HG02970 (cell line): ENCODE measurements at regions not wholly inside any gene's neighbourhood (a gene's known extent, or its start where the extent isn't known, plus 50 kb on each side); places are given as distances from the start of the nearest gene placed in this dataset.
A peak's percentile ranks its signal among the peaks of the same experiment; 100 is the strongest.
"Not testable (repeated sequence)": the region's sequence is repeated elsewhere in the genome, so short reads cannot be mapped to it uniquely, and the experiment has no call there.

Experiments
- ATAC-seq: cut with Tn5 transposase; IDR thresholded peaks from one replicate; pipeline ENCODE4 v1.9.1; 2021; ENCODE audit warnings: mild to moderate bottlenecking, moderate library complexity, moderate number of reproducible peaks; ENCODE audit not compliant: unreplicated experiment, low FRiP score

DNA sequence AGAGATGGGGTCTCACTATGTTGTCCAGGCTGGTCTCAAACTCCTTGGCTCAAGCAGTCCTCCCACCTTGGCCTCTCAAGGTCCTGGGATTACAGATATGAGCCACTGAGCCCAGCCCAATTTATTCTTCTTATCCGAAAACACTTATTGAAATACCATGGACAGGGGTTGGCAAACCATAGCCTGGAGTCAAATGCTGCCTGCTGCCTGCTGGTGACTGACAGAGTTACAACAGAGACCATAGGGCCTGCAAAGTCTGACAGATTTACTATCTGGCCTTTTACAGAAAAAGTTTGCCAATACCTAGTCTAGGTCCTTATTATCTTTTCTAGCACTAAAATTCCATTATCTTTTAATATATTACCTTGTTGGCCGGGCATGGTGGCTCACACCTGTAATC lies 87.1 kb upstream of the ZNF281 start:
- ATAC-seq, result no peak

DNA sequence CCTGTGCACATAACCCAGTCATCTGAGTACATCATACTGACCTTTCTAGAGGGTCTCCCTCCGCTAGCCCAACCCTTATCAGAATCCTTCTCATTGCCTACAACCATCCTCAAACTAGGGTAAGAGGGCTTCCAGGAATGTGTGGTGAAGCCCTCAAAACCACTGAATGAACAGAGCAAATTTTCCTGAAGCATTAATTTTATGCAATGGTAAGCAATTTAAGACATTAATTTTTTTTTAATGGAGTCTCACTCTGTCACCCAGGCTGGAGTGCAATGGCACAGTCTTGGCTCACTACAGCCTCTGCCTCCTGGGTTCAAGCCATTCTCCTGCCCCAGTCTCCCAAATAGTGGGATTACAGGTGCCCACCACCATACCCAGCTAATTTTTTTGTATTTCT lies 86.1 kb upstream of the ZNF281 start:
- no peak for ATAC-seq

DNA sequence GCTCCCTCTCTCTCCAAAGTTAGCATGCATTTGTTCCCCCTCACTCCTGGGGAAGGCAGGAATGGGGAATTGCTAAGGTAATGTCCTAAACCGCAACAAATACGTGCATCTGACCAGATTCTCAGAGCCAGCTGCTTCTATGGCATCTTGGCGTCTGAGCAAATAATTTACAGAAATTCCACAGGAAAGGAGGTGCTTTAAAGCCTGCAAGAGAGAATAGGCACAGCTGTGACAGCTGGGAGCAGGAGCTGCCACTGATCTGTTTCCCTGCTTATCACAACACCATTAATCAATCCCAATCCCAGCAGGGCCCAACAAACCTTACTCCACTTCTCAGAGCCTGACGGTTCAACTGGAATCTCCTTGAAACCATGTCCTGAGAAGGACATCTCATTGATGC lies 83.5 kb upstream of the ZNF281 start:
- ATAC-seq, result no peak

GRCh38 chr1:200491103-200491502 lies 81.3 kb upstream of the ZNF281 start:
- ATAC-seq, result no peak

- no peak for ATAC-seq
Observed at GRCh38 chr1:200490183-200490582, 80.3 kb upstream of the ZNF281 start.

- no peak for ATAC-seq
Observed at GRCh38 chr1:200488375-200489165, 78.7 kb upstream of the ZNF281 start.

DNA sequence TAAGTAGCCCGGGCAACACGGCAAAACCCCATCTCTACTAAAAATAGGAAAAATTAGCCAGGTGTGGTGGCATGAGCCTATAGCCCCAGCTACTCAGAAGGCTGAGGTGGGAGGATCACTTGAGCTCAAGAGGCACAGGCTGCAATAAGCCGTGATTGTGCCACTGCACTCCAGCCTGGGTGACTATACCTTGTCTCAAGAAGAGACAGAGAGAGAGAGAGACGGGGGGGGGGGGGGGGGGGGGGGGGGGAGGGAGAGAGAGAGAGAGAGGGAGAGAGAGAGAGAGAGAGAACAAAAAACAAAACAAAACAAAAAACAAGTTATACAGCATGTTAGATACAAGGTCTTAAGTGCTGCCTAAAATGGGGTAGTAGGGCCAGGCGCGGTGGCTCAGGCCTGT lies 77.8 kb upstream of the ZNF281 start:
- ATAC-seq, result no peak

DNA sequence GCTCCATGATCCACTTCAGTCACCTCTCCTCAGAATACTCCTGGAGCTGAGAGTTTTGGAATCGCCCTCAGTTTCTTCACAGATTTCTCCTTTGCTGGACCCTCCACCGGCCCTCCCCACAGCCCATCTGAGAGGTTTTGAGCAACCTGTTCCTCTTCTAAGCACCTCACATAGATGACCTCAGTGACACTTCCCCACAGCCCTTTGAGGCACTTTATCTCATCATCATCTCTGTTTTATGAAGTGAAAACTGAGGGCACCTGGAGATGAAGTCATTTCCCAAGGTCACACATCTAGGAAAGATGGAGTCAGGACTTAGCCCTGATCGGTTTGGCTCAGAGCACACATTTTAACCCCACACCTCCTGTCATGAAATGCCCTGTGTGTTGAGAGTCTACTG lies 76.8 kb upstream of the ZNF281 start:
- ATAC-seq, result no peak

- not testable (repeated sequence) for ATAC-seq
Observed at GRCh38 chr1:200484438-200484946, 74.7 kb upstream of the ZNF281 start.

- peak; percentile 95 for ATAC-seq
Observed at GRCh38 chr1:200483491-200484143, 73.8 kb upstream of the ZNF281 start.

DNA sequence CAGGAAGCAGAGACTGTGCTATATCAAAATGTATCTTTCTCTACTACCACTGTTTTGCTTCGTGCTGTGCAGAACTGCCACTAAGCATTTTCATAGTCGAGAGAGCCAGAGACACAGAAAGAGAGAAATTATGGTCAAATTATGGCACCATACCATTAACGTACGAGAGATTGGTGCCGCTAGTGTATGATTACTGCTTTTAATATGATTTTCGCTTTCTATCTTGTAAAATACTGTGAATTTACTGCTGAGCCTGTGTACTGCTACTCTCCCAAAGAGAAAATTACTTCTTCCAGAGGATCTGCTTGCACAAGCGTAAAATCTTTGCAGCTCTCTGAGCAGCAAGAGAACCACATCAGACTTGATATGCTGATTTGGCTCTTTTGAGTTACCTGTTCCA lies 71.1 kb upstream of the ZNF281 start:
- no peak for ATAC-seq

GRCh38 chr1:200479816-200480215 lies 70.0 kb upstream of the ZNF281 start:
- ATAC-seq, result no peak

- no peak for ATAC-seq
Observed at GRCh38 chr1:200478945-200479558, 69.2 kb upstream of the ZNF281 start.

DNA sequence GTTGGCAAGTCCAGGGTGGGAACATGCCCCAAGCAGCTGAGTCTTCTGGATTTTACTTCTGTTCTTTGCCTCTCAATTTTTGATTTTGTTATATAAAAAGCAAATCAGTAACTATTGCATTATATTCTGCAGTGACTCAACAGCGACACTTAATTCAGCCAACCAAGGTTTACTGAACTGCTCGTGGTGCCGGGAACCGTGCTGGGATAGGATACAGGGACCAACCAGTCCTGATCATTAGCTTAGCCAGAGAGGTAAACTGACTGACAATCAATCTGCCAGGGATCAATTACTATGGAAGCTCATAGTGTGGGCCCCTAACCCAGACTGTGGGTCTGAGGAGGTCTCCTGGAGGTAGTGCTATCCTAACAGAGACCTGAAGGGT lies 68.4 kb upstream of the ZNF281 start:
- ATAC-seq, result no peak

- ATAC-seq, result no peak
Observed at GRCh38 chr1:200474633-200475032, 64.8 kb upstream of the ZNF281 start.

- ATAC-seq, result no peak
Observed at GRCh38 chr1:200473698-200474371, 64.0 kb upstream of the ZNF281 start.

DNA sequence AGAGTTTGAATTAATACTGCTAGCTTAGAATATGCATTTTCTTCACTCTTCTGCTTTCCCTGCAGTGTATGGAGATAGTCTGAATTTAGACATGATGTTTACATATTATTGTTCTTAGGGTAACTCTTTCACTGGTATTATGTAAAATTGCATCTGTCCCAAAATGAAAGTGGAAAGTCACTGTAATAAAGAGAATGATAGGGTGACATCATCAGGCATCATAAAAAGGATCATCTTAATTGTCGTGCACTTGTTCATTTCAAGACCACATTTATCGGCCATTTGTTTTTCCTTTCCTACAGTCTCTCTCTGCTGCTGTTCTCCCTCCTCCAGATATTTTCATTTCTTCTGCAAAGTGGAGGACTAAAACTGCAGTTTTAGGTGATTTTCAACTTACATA lies 61.9 kb upstream of the ZNF281 start:
- ATAC-seq, result no peak

GRCh38 chr1:200468264-200469001 lies 58.6 kb upstream of the ZNF281 start:
- ATAC-seq, result no peak

DNA sequence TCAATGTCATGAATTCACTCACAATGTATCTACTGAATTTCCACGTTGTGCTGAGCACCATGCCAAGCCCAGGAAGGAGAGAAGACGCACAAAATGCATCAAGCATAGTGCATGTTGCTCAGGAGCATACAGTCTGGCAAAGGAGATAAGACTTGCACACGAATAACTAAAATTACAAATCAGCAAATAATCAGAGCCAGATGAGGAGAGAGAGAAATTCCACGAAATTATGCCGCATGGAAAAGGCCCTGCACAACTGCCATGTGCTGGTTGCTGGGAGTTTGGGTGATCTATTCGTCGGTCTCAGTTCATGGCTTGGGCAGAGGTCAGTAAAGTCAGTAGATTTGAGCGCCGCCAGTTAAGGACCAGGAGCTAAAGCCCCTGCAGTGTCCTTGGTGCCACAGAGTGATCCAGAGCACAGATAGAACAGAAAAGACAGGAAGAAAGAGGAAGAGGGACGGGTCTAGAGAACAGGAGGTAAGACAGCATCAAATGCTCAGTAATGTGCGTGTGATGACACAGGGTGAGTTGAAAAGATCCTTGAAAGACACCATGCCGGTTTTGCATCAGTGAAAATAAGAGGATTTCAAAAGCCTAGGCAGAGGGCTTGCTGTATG lies 55.1 kb upstream of the ZNF281 start:
- ATAC-seq, result no peak
